Gastrocnemius medialis (tissue), 4 donors: ENCODE measurements at regions not wholly inside any gene's neighbourhood (a gene's known extent, or its start where the extent isn't known, plus 50 kb on each side); places are given as distances from the start of the nearest gene placed in this dataset.

Experiments used
- ATAC-seq, 2 donors: fragments of 150-250 bp; one replicate each; pipeline ENCODE4 v1.9.1; 2016
- DNase-seq, 2 donors: peaks; one replicate each; pipeline ENCODE4 v3.0.0-alpha.2; 2019
- H3K27ac ChIP-seq, 4 donors: fragments of 200-600 bp; sonication (generic); 1 replicate in 1 of 4; 2 replicates in 3 of 4; pipeline ENCODE4 v1.5.1; 2016 to 2018; ENCODE audit warnings: mild to moderate bottlenecking in 2 of 4, moderate library complexity in 1 of 4
- H3K27me3 ChIP-seq, 3 donors: fragments of 200-600 bp; sonication (generic) in 2 of 3; 1 replicate in 1 of 3; 2 replicates in 2 of 3; pipeline versions ENCODE4 v1.5.1 to v1.6.0; 2016 to 2019; ENCODE audit warnings: mild to moderate bottlenecking in 1 of 3, moderate library complexity in 1 of 3
- H3K36me3 ChIP-seq, 2 donors: fragments of 200-600 bp; sonication (generic) in 1 of 2; one replicate each; pipeline ENCODE4 v1.5.1; 2017 to 2018
- H3K4me1 ChIP-seq, 2 donors: fragments of 200-600 bp; sonication (generic) in 1 of 2; one replicate each; pipeline ENCODE4 v1.5.1; 2016 to 2017; ENCODE audit warnings: mild to moderate bottlenecking in 2 of 2
- H3K4me3 ChIP-seq, 4 donors: fragments of 200-600 bp; sonication (generic) in 3 of 4; 1 replicate in 1 of 4; 2 replicates in 3 of 4; pipeline ENCODE4 v1.5.1; 2016 to 2019; ENCODE audit warnings: mild to moderate bottlenecking in 2 of 4
- H3K9me3 ChIP-seq, 3 donors: fragments of 200-600 bp; sonication (generic) in 2 of 3; 1 replicate in 1 of 3; 2 replicates in 2 of 3; pipeline ENCODE4 v1.5.1; 2016 to 2019
- POLR2A ChIP-seq, 2 donors: fragments of 450-650 bp; IDR thresholded peaks; one replicate each; pipeline ENCODE4 v1.6.1; 2017; ENCODE audit warnings: antibody characterized with exemption in 2 of 2, mild to moderate bottlenecking in 2 of 2, moderate library complexity in 2 of 2
- in situ Hi-C, 4 donors: fragments of 200-750 bp; cut with MboI; loops; one replicate each; pipeline versions ENCODE4 v1.15.0 to v1.8.0; 2017; ENCODE audit warnings: low sequenced_read_pairs in 4 of 4
- intact Hi-C: fragments of 100-400 bp; cut with DNase I; formaldehyde crosslinking; loops from one replicate; pipeline ENCODE4 v1.15.1; 2023; ENCODE audit warnings: low total_unique reads
- TF ChIP-seq, protein P1 (sequence below), 5 experiments: fragments of 450-650 bp in 3 of 5; fragments of 200-600 bp in 2 of 5; sonication (generic) in 2 of 5; IDR thresholded peaks in 4 of 5; conservative IDR thresholded peaks in 1 of 5; 1 replicate in 4 of 5; 2 replicates in 1 of 5; pipeline ENCODE4 v1.5.1; 2016 to 2019; ENCODE audit warnings: antibody characterized with exemption in 5 of 5, mild to moderate bottlenecking in 3 of 5, moderate library complexity in 3 of 5

DNA sequence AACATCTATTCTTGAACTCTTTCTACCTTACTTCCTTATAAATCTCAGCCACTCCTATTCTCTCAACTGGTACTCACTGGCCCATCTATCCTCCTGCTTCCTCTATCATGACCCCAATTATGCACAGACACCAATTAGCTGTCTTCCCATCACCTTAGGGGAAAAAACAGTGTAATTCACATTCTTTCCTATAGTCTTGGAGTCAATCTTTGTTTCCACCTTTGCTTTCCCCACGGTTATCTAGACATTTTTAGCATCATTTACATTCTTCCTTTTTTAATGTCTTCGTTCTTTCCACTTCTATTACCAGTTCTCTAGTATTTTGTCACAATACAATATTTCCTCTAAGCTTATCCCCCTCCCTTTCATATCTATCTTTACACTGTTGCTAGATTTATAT is 449.4 kb downstream of the TMEM38B start:
- no peak for DNase-seq
- ATAC-seq = no peak
- H3K9me3 ChIP-seq = no peaks in the 10 kb centered on the region
- no peaks in the 10 kb centered on the region for H3K4me1 ChIP-seq
- no peaks in the 10 kb centered on the region for H3K27me3 ChIP-seq
- in situ Hi-C loops = no loop called here
- no peak overlapping the region for H3K27ac ChIP-seq
- TF ChIP-seq, protein P1, sequence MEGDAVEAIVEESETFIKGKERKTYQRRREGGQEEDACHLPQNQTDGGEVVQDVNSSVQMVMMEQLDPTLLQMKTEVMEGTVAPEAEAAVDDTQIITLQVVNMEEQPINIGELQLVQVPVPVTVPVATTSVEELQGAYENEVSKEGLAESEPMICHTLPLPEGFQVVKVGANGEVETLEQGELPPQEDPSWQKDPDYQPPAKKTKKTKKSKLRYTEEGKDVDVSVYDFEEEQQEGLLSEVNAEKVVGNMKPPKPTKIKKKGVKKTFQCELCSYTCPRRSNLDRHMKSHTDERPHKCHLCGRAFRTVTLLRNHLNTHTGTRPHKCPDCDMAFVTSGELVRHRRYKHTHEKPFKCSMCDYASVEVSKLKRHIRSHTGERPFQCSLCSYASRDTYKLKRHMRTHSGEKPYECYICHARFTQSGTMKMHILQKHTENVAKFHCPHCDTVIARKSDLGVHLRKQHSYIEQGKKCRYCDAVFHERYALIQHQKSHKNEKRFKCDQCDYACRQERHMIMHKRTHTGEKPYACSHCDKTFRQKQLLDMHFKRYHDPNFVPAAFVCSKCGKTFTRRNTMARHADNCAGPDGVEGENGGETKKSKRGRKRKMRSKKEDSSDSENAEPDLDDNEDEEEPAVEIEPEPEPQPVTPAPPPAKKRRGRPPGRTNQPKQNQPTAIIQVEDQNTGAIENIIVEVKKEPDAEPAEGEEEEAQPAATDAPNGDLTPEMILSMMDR (IDR thresholded peaks at IDR 0.05 in 4 of 5, conservative IDR thresholded peaks at IDR 0.05 in 1 of 5) = no peak
- TF ChIP-seq POLR2A (IDR thresholded peaks at IDR 0.05) = no peak
- H3K4me3 ChIP-seq = no peak overlapping the region
- intact Hi-C loops = no loop called here
- no peaks in the 10 kb centered on the region for H3K36me3 ChIP-seq

GRCh38 chr9:106146066-106146840 is 451.9 kb downstream of the TMEM38B start:
- Histone ChIP-seq H3K27me3 (no peaks in the 10 kb centered on the region), H3K27ac (no peak overlapping the region), H3K4me1 (no peaks in the 10 kb centered on the region), H3K36me3 (no peaks in the 10 kb centered on the region), H3K4me3 (no peak overlapping the region), H3K9me3 (no peaks in the 10 kb centered on the region)
- in situ Hi-C loops = no loop called here
- ATAC-seq = no peak
- intact Hi-C loops = no loop called here
- TF ChIP-seq, protein P1 (IDR thresholded peaks at IDR 0.05 in 4 of 5, conservative IDR thresholded peaks at IDR 0.05 in 1 of 5) = no peak
- no peak for TF ChIP-seq POLR2A (IDR thresholded peaks at IDR 0.05)
- DNase-seq = no peak

GRCh38 chr9:106146886-106147285 is 452.5 kb downstream of the TMEM38B start:
- in situ Hi-C loops = no loop called here

GRCh38 chr9:106149956-106150355 is 455.6 kb downstream of the TMEM38B start:
- Histone ChIP-seq H3K27me3 (no peaks in the 10 kb centered on the region), H3K4me3 (no peak overlapping the region), H3K27ac (no peak overlapping the region), H3K4me1 (peaks cover 0 to 7% of the 10 kb centered on the region in 2 donors), H3K9me3 (no peaks in the 10 kb centered on the region), H3K36me3 (no peaks in the 10 kb centered on the region)
- in situ Hi-C loops (no loop called here), intact Hi-C loops (no loop called here)
- TF ChIP-seq, protein P1 (IDR thresholded peaks at IDR 0.05 in 4 of 5, conservative IDR thresholded peaks at IDR 0.05 in 1 of 5) = no peak
- TF ChIP-seq POLR2A (IDR thresholded peaks at IDR 0.05) = no peak
- DNase-seq = no peak
- ATAC-seq = no peak

More at GRCh38 chr9:106146886-106147285, 452.5 kb downstream of the TMEM38B start:
- no peaks in the 10 kb centered on the region for H3K4me1 ChIP-seq
- no peak overlapping the region for H3K4me3 ChIP-seq
- H3K27ac ChIP-seq = no peak overlapping the region
- DNase-seq = no peak
- TF ChIP-seq, protein P1 (IDR thresholded peaks at IDR 0.05 in 4 of 5, conservative IDR thresholded peaks at IDR 0.05 in 1 of 5) = no peak
- no peak for TF ChIP-seq POLR2A (IDR thresholded peaks at IDR 0.05)
- H3K36me3 ChIP-seq = no peaks in the 10 kb centered on the region
- no peaks in the 10 kb centered on the region for H3K27me3 ChIP-seq
- no peak for ATAC-seq
- intact Hi-C loops = no loop called here
- H3K9me3 ChIP-seq = no peaks in the 10 kb centered on the region
